ENCODE measurements at regions not wholly inside any gene's neighbourhood (a gene's known extent, or its start where the extent isn't known, plus 50 kb on each side); places are given as distances from the start of the nearest gene placed in this dataset.

DNA sequence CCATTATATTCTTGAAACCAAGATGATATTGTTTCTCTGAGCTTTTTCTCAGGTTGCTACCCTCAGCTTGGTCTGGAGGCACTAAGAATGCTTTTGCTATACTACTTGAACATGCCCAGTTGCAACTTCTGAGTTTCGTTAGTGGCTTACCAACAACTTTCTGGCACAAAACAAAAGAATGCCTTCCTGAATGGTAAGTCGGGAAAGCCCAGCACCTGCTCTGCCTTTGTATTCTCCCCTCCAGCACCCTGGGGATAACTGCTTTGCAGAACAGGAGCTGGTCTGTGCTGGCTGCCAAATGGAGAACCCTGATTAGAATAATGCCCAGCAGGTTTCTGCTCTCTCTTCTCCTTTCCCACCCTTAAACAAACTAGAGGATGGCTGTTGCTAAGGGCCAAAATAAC, 149.3 kb downstream of the TGFB2 start:
- no peak for TF ChIP-seq CTCF (IDR thresholded peaks at IDR 0.05; ENCODE audit: unreplicated experiment)
- CTCF ChIA-PET = interaction anchor here (0.5 kb wide), 1 partner anchor 55 kb away, joined by 4 read pairs; no protein-coding TSS in a partner anchor
- intact Hi-C loops (cut with micrococcal nuclease) = no loop called here
- no TSS peak for BruUV-seq (replicated peaks)
- POLR2A ChIA-PET = interaction anchor here (0.6 to 1.0 kb wide), 2 partner anchors 114 to 196 kb away, joined by 3 read pairs; no protein-coding TSS in a partner anchor
- Mint-ChIP-seq H3K9me3 (ENCODE audit: unreplicated experiment) (peaks cover 8% of the 10 kb centered on the region), H3K27ac (ENCODE audit: low read depth, unreplicated experiment) (no peak overlapping the region), H3K4me1 (ENCODE audit: insufficient read depth, unreplicated experiment) (peaks cover 38% of the 10 kb centered on the region), H3K36me3 (ENCODE audit: insufficient read depth, unreplicated experiment) (no peaks in the 10 kb centered on the region), H3K4me3 (ENCODE audit: unreplicated experiment) (no peak overlapping the region), H3K27me3 (ENCODE audit: insufficient read depth, unreplicated experiment) (no peaks in the 10 kb centered on the region)
- DNase-seq (ENCODE audit: unreplicated experiment) = no peak

- no peaks in the 10 kb centered on the region for H3K36me3 Mint-ChIP-seq (ENCODE audit: insufficient read depth, unreplicated experiment)
- peaks cover 8% of the 10 kb centered on the region for H3K9me3 Mint-ChIP-seq (ENCODE audit: unreplicated experiment)
- peak overlapping the region; percentile 61 for H3K27ac Mint-ChIP-seq (ENCODE audit: low read depth, unreplicated experiment)
- H3K4me3 Mint-ChIP-seq (ENCODE audit: unreplicated experiment) = no peak overlapping the region
- H3K27me3 Mint-ChIP-seq (ENCODE audit: insufficient read depth, unreplicated experiment) = no peaks in the 10 kb centered on the region
- DNase-seq (ENCODE audit: unreplicated experiment) = no peak
- intact Hi-C loops (cut with micrococcal nuclease) = loop anchor here (1.0 to 2.0 kb wide), 3 partner anchors 33 to 119 kb away; no protein-coding TSS in a partner anchor
- BruUV-seq (replicated peaks) = no TSS peak
- TF ChIP-seq CTCF (IDR thresholded peaks at IDR 0.05; ENCODE audit: unreplicated experiment) = no peak
- H3K4me1 Mint-ChIP-seq (ENCODE audit: insufficient read depth, unreplicated experiment) = peaks cover 42% of the 10 kb centered on the region
- POLR2A ChIA-PET = interaction anchor here (0.6 to 4.5 kb wide), 6 partner anchors 8 to 210 kb away, joined by 3 to 40 read pairs (median 8); partner anchors contain the start of gene TGFB2
- CTCF ChIA-PET = interaction anchor here (0.6 kb wide), 2 partner anchors 43 to 923 kb away, joined by 3 read pairs; no protein-coding TSS in a partner anchor
These were observed 150.8 kb downstream of the TGFB2 start for GRCh38 chr1:218495931-218496330.

GRCh38 chr1:218496561-218496960, 151.4 kb downstream of the TGFB2 start:
- peak overlapping the region; percentile 61 for H3K27ac Mint-ChIP-seq (ENCODE audit: low read depth, unreplicated experiment)
- CTCF ChIA-PET = interaction anchor here (1.4 kb wide), 1 partner anchor 8 kb away, joined by 3 read pairs; no protein-coding TSS in a partner anchor
- H3K4me1 Mint-ChIP-seq (ENCODE audit: insufficient read depth, unreplicated experiment) = peaks cover 42% of the 10 kb centered on the region

More at GRCh38 chr1:218496561-218496960, 151.4 kb downstream of the TGFB2 start:
- peak; percentile 100 for DNase-seq (ENCODE audit: unreplicated experiment)
- TF ChIP-seq CTCF (IDR thresholded peaks at IDR 0.05; ENCODE audit: unreplicated experiment) = no peak
- no TSS peak for BruUV-seq (replicated peaks)
- intact Hi-C loops (cut with micrococcal nuclease) = loop anchor here (1.0 to 2.0 kb wide), 3 partner anchors 34 to 119 kb away; no protein-coding TSS in a partner anchor
- POLR2A ChIA-PET = interaction anchor here (0.6 to 4.5 kb wide), 12 partner anchors 9 to 216 kb away, joined by 3 to 40 read pairs (median 8); partner anchors contain the start of gene TGFB2
- Mint-ChIP-seq H3K27me3 (ENCODE audit: insufficient read depth, unreplicated experiment) (no peaks in the 10 kb centered on the region), H3K4me3 (ENCODE audit: unreplicated experiment) (no peak overlapping the region), H3K36me3 (ENCODE audit: insufficient read depth, unreplicated experiment) (no peaks in the 10 kb centered on the region), H3K9me3 (ENCODE audit: unreplicated experiment) (peaks cover 8% of the 10 kb centered on the region)
